Bronchial epithelial cell (primary cell): ENCODE measurements at regions not wholly inside any gene's neighbourhood (a gene's known extent, or its start where the extent isn't known, plus 50 kb on each side); places are given as distances from the start of the nearest gene placed in this dataset.
A peak's percentile ranks its signal among the peaks of the same experiment; 100 is the strongest.

Experiments used
- DNase-seq: peaks from one replicate; pipeline ENCODE4 v3.0.0-alpha.2; 2010; ENCODE audit warnings: low read depth
- FAIRE-seq: peaks from 2 replicates; lab custom pipeline; 2011; peaks lifted over from hg19 to GRCh38; lab: Jason Lieb, UNC
- H3K27me3 ChIP-seq: 2 replicates; pipeline ENCODE4 v1.5.1; 2011; ENCODE audit warnings: low read length; ENCODE audit not compliant: control insufficient read depth, insufficient read depth
- H3K36me3 ChIP-seq: 2 replicates; pipeline ENCODE4 v1.5.1; 2011; ENCODE audit warnings: low read length; ENCODE audit not compliant: control insufficient read depth, insufficient read depth
- H3K4me3 ChIP-seq: 2 replicates; pipeline ENCODE4 v1.5.1; 2011; ENCODE audit warnings: mild to moderate bottlenecking, low read depth, low read length, control low read depth
- CTCF ChIP-seq: IDR thresholded peaks from 2 replicates; pipeline ENCODE4 v1.5.1; 2011; ENCODE audit warnings: mild to moderate bottlenecking, moderate library complexity, low read length, control low read depth, inconsistent platforms; ENCODE audit not compliant: insufficient read depth, severe bottlenecking

GRCh38 chr12:90027889-90028634 is 319.4 kb upstream of the ATP2B1 start:
- TF ChIP-seq CTCF: no peak
- DNase-seq: no peak
- no peaks in the 10 kb centered on the region for H3K27me3 ChIP-seq
- H3K4me3 ChIP-seq: no peak overlapping the region
- no peaks in the 10 kb centered on the region for H3K36me3 ChIP-seq
- no peak for FAIRE-seq

GRCh38 chr12:90027041-90027440 is 318.4 kb upstream of the ATP2B1 start:
- no peak for TF ChIP-seq CTCF
- no peak for DNase-seq
- no peaks in the 10 kb centered on the region for H3K36me3 ChIP-seq
- no peaks in the 10 kb centered on the region for H3K27me3 ChIP-seq
- H3K4me3 ChIP-seq: no peak overlapping the region
- FAIRE-seq: no peak

GRCh38 chr12:90026516-90026915 is 317.9 kb upstream of the ATP2B1 start:
- Histone ChIP-seq H3K4me3 (no peak overlapping the region), H3K27me3 (no peaks in the 10 kb centered on the region), H3K36me3 (no peaks in the 10 kb centered on the region)
- FAIRE-seq: no peak
- no peak for TF ChIP-seq CTCF
- DNase-seq: no peak

- no peak for TF ChIP-seq CTCF
- Histone ChIP-seq H3K27me3 (no peaks in the 10 kb centered on the region), H3K4me3 (no peak overlapping the region), H3K36me3 (no peaks in the 10 kb centered on the region)
- DNase-seq: no peak
- FAIRE-seq: no peak
Measured at GRCh38 chr12:90024262-90024661, 315.6 kb upstream of the ATP2B1 start.

- FAIRE-seq (no peak), DNase-seq (peak; percentile 38)
- no peaks in the 10 kb centered on the region for H3K36me3 ChIP-seq
- no peak for TF ChIP-seq CTCF
- H3K4me3 ChIP-seq: no peak overlapping the region
- H3K27me3 ChIP-seq: no peaks in the 10 kb centered on the region
Measured at GRCh38 chr12:90023207-90023900, 314.7 kb upstream of the ATP2B1 start.
